T follicular helper cell (primary cell): ENCODE measurements at regions not wholly inside any gene's neighbourhood (a gene's known extent, or its start where the extent isn't known, plus 50 kb on each side); places are given as distances from the start of the nearest gene placed in this dataset.
"Not testable (repeated sequence)": the region's sequence is repeated elsewhere in the genome, so short reads cannot be mapped to it uniquely, and the experiment has no call there.

ENCODE experiments used
- DNase-seq: peaks from one replicate; pipeline ENCODE4 v3.0.0-alpha.2; 2020; ENCODE audit warnings: low read depth

- no peak for DNase-seq
Measured at GRCh38 chr5:158265346-158265745, 406.4 kb upstream of the CLINT1 start.

DNA sequence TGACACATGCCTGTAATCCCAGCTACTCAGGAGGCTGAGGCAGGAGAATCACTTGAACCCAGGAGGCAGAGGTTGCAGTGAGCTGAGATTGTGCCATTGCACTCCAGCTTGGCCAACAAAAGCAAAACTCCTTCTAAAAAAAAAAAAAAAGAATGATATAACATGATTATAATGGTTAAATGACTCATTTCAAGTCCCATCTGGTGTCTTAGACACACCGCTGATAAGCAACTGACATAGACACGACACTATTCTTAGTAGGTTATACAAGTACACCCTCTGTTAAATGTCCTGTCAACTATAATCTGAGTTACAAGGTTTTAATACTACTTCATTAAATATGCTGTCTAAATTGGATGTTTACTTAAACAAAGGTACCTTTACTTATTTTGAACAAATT is 405.3 kb upstream of the CLINT1 start:
- DNase-seq: no peak

GRCh38 chr5:158261674-158262367 is 402.9 kb upstream of the CLINT1 start:
- DNase-seq: no peak

DNA sequence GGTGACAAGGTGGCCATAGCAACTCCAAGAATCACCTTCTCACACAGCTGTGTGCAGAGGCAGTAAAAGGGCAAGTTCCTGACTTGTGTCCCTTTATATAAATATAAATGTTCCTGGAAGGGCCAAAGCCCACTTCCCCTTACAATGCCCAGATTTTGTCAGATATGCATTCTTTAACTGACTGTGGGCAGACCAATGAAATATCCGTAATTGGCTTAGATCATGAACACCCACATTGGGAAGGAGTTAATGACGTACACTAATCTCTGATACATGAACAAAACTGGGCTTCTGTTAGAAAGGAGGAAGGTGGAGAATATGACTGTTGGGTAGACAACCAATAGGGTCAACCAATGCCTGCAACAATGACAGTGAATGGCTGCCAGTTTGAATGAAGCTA is 397.2 kb upstream of the CLINT1 start:
- DNase-seq: no peak

DNA sequence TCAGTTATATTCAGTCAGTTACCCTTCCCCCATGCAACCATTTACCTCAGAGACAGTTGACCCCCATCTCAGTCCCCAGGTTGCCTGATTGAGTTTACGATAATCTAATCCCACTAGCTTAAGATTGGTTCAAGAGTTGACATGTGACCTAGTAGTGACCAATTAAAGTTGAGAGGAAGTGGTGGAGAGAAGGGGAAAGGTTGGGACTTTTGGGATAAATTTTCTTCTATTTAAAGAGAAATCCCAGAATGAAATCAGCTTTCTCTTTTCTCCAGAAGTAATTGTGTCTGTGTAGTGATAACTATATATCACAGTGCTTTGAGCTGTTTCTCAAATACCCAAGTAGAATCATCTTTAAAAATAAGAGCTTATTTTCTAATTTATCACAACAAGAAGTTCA is 396.7 kb upstream of the CLINT1 start:
- no peak for DNase-seq

DNA sequence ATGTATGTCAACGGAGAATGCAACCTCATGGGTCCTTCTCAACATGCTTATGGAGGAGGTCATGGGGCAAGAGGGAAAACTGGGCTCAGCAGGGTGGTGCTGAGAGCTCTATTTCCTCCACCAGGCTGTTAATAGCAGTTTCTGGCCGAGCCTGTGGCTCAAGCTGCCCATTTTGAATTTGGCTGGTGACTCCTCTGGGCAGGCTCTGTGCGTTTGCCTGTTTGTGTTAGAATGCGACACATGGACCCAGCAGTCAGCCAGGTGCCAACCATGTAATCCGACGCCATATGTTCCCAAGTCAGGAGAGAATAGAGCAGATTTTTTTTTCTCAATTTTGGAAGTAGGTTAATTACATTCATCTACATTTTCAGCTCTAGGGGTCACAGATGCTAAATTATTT is 387.7 kb upstream of the CLINT1 start:
- no peak for DNase-seq

GRCh38 chr5:158245513-158245912 is 386.6 kb upstream of the CLINT1 start:
- no peak for DNase-seq

DNA sequence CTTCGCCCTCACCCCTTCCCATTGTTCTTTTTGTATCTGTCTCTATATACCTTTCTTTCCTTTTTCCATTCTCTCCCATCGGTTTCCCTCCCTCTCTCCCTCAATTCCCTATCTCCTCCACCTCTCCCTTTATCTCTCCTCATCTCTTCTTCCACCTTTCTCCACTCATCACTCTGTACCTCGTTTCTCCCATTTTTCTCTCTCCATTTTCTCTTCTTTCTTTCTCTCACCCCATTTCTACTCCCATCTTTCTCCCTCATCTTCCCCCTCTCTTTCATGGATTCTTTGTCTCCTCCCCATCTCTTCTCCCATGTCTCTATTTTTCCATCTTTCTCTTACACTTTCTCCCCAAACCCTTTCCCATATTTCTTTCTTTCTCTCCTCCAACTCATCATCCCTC is 385.9 kb upstream of the CLINT1 start:
- no peak for DNase-seq

- no peak for DNase-seq
Measured at GRCh38 chr5:158236511-158237335, 377.8 kb upstream of the CLINT1 start.

GRCh38 chr5:158235159-158235547 is 376.2 kb upstream of the CLINT1 start:
- DNase-seq: no peak

- no peak for DNase-seq
Measured at GRCh38 chr5:158234323-158235158, 375.6 kb upstream of the CLINT1 start.

DNA sequence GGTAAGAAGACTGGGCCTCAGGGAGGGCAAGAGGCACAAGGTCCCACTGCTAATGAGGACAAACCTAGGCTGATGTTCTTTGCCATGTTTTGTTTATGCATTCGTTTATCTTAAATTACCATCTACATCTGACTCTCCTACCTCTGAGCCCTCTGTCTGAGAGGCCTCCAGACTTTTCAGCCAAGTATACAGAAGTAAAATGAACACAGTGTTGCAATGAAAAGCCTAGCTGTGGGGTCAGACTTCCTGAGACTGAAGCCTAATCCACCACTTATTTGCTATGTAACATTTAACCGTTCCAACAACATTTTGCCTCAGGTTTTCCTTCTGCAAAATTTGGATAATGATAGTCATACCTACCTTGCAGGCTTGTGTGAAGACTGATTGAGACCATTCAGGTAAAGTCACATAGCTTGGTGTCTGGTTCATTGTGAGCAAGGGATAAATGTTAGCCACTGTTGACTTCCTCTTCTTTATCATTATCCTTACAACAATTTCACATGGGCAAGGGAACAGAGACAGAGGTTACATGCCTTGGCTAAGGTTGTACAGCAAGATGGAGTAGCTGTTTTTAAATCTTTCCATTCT is 374.9 kb upstream of the CLINT1 start:
- no peak for DNase-seq

- not testable (repeated sequence) for DNase-seq
Measured at GRCh38 chr5:158227314-158227713, 368.4 kb upstream of the CLINT1 start.

DNA sequence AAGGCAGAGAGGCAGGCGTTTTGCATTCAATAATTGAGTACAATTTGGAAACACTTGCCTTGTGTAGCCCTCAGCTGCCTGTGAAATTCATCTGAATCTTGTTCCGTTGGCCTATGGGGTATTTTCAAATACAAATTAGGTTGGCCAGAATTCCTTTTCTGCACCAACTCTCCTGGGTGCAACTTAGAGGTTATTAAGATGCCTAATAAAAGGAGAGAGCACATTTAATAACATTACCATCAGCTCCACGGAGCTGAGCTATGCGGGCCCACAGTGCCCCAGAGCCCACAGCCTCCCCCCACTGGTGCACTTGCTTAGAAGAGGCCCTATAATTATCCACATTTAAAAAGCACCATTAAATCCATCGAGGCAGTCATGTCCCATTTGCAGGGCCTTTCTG is 367.6 kb upstream of the CLINT1 start:
- DNase-seq: no peak

DNA sequence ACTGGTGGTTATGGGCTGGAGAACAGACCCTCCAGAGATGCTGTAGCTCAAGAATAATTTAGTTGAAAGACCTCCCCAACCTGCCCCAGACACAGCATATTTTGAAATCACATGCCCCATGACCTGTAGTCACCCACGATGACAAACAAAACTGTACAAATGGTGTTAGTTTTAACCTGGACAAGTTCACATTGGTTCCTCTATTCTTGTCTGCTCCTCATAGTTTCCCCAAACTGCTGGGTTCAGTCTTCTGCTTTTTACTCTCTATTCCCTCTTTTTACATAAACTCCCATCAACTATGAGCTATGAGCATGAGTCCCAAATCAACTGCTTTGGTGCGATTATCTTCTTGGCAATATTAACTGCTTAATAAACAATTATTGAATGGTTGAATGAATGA is 365.3 kb upstream of the CLINT1 start:
- DNase-seq: no peak

GRCh38 chr5:158223054-158223600 is 364.2 kb upstream of the CLINT1 start:
- DNase-seq: no peak

DNA sequence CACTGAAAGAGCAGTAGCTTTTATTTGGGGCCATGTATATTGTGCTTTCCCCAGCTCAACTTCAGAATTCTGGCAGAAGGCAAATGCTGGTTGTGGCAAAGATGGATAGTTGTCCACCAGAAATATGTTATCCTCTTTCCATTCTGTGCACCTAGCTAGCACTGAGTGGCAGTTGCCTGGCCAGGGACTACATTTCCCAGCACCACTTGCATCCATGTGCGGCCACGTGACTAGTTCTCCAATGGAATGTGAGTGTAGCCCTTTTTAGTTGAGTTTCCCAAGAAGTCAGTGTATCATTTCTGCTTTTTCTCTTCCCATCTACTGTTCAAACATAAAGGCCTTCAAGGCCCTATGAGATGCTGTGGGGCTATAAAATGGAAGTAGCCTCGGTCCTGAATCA is 354.0 kb upstream of the CLINT1 start:
- no peak for DNase-seq

- no peak for DNase-seq
Measured at GRCh38 chr5:158212237-158212636, 353.3 kb upstream of the CLINT1 start.

- no peak for DNase-seq
Measured at GRCh38 chr5:158209219-158209908, 350.4 kb upstream of the CLINT1 start.

DNA sequence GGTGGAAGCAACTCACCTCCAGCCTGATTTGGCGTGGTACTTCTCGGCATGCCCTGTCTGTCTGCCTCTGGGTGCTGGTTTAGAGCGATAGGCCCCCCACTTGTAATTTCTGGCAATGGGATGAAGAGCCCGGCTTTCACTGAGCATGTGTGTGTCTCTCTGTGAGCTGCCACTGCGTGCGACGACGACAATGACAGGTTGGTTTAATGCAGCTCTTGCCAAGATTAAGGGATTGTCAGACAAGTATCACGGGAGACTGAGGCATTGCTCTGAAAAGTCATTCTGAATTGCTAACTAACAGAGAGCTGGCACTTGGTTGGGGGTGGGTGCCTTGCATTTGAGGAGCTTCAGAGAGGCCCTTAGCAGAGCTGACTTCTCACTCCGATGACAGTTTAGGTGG is 348.8 kb upstream of the CLINT1 start:
- no peak for DNase-seq

DNA sequence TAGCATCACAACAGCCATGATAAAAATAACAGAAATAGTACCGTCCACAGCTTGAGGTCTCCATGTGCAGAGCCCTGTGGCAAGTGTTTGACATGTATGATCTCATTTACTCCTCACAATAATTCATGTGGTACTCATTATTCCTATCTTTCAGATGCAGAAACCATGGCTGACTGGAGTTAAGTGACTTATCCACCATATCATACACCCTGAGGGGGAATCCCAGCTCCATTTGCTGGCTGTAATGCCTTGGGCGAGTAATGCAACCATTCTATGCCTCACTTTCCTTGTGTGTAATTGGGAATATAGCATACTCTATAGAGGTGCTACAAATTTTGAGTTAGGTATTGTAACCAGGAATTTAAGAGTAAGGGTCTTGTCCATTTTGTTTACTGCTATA is 347.0 kb upstream of the CLINT1 start:
- DNase-seq: no peak
